CD4-positive, alpha-beta T cell treated with Interleukin-2 at 100 ng/mL for 4 hours (primary cell): ENCODE measurements at regions not wholly inside any gene's neighbourhood (a gene's known extent, or its start where the extent isn't known, plus 50 kb on each side); places are given as distances from the start of the nearest gene placed in this dataset.
"Not testable (repeated sequence)": the region's sequence is repeated elsewhere in the genome, so short reads cannot be mapped to it uniquely, and the experiment has no call there.

ENCODE experiments used
- DNase-seq: peaks from one replicate; pipeline ENCODE4 v3.0.0-alpha.2; 2020; ENCODE audit warnings: low spot score

GRCh38 chr17:69672924-69673323, 258.4 kb downstream of the MAP2K6 start:
- no peak for DNase-seq

GRCh38 chr17:69677130-69677529, 262.6 kb downstream of the MAP2K6 start:
- no peak for DNase-seq

DNA sequence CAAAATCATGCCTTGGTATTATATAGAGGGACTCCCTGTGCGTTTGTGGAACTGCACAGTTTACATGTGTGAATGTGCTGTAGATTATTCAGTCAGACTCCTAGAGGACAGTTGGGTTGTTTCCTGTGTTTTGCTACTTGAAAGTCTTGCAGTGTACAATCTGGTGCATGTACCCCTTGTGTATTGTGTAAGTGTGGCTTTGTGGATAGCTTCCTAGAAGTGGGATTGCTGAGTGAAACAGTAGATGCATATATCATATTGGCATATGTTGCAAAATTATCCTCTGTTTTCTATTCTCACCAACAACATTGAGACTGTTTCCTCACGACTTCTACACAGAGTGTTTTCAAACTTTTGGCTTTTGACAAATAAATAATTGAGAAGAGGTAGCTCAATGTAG, 263.7 kb downstream of the MAP2K6 start:
- DNase-seq = no peak

DNA sequence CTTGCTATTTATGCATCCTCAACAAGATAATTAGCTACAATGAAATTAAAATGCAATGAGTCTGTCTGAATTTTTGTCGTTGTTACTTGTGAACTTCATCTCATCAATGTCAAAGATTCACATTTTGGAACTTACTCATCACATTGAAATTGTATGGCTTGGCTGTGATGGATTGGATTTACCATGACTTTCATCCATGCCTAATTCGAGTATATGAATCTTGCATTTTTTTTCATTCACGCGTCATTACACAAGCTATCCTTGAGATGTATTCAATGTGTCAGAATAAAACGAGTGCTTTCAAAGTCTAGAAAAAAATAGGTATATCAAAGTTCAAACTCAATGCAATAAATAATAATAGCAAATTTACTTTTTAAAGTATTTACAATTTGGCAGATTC, 265.3 kb downstream of the MAP2K6 start:
- no peak for DNase-seq

DNA sequence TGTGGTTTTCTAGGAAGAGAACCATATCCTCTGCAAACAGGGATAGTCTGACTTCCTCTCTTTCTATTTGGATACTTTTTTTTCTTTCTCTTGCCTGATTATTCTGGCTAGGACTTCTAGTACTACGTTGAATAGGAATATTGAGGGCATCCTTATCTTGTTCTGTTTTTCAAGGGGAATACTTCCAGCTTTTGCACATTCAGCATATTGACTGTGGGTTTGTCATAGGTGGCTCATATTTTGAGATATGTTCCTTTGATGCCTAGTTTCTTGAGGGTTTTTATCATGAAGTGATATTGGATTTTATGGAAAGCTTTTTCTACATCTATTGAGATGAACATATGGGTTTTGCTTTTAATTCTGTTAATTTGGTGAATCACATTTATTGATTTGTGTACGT, 269.8 kb downstream of the MAP2K6 start:
- DNase-seq = no peak

- not testable (repeated sequence) for DNase-seq
Observed at GRCh38 chr17:69685150-69685549, 270.7 kb downstream of the MAP2K6 start.

DNA sequence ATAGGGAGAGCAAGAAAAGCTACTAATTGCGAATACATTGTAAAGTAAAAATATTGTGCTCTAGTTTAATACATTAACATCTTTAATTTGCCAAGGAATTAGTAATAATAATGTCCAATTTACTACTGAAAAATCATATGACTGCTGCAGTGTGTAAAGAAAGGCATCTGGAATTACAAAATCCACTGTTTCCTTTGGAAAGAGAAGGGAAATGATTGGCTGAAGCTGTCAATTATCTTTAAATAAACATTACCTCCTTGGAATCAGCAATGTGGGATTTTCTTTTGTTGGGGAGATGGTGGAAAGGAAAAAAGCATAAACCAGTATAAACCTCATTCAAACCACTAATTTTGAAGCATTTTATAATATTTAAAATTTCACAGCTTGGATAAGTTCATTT, 276.0 kb downstream of the MAP2K6 start:
- no peak for DNase-seq

GRCh38 chr17:69692171-69692570, 277.7 kb downstream of the MAP2K6 start:
- no peak for DNase-seq

DNA sequence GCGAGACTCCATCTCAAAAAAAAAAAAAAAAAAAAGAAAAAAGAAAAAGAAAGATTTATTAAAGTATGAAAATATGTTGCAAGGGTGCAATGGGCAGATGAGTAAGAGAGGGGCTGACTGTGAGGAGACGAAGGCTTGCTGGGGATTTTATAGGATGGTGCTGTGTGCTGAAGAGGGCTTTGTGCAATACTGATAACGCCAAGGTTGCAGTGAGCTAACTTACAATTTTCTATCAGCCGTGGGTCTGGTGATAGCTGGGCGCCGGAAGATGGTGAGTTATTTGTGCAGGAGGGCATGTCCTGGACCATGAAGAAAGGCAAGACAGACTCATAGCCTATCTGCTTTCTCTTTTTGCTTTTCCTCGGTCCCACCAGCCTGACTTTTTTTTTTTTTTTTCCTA, 281.1 kb downstream of the MAP2K6 start:
- no peak for DNase-seq

DNA sequence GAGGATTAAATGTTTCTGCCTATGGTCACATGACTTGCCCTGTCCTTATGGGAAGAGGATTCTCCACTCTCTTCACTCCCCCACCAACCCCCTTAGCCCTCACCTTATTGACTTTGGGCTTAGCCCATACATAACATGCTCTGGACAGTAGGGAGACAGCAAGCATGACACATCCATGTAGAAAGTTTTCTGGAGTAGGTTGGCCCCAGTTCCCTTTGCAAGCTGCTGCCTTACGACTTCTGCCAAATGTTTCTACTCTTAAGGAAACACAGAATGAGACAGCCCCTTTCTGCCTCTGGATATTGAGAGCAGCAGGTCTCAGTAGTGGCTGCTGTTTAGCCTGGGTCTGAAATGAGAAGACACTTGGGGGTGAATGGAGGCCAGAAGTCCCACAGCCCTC, 282.2 kb downstream of the MAP2K6 start:
- DNase-seq = no peak

GRCh38 chr17:69698352-69698751, 283.9 kb downstream of the MAP2K6 start:
- not testable (repeated sequence) for DNase-seq

- DNase-seq = no peak
Observed at GRCh38 chr17:69702078-69702477, 287.6 kb downstream of the MAP2K6 start.

GRCh38 chr17:69703751-69704150, 289.3 kb downstream of the MAP2K6 start:
- no peak for DNase-seq

- no peak for DNase-seq
Observed at GRCh38 chr17:69704935-69705334, 290.4 kb downstream of the MAP2K6 start.

- DNase-seq = no peak
Observed at GRCh38 chr17:69706127-69706526, 291.6 kb downstream of the MAP2K6 start.

- DNase-seq = no peak
Observed at GRCh38 chr17:69709441-69709840, 294.9 kb downstream of the MAP2K6 start.

GRCh38 chr17:69710926-69711325, 296.4 kb downstream of the MAP2K6 start:
- no peak for DNase-seq

GRCh38 chr17:69711541-69711940, 297.0 kb downstream of the MAP2K6 start:
- DNase-seq = no peak

DNA sequence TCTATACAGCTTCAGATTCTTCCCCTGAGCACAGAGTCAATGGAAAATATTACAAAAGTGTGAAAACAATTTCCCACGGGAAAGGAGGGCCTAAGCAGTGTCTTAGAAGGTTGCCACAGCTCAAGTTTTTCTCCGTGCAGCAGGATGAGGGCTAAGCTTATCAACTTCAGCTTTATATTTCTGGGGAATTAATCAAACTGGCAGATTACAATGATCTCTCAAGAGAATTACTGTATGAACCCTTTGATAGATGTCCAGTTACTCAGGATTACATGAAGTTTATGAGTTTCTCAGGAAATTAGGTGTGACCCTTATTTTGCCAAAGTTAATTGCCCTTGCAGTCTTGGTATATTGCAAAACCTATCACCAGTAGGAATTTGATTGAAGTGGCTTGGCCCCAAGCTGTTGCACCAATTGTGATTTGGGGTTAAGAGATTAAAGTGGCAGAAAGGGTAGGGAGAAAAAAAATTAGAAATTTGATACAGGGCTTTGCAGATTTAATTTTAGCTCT, 298.4 kb downstream of the MAP2K6 start:
- DNase-seq = no peak

- no peak for DNase-seq
Observed at GRCh38 chr17:69713815-69714214, 299.3 kb downstream of the MAP2K6 start.

GRCh38 chr17:69714669-69715068, 300.2 kb downstream of the MAP2K6 start:
- DNase-seq = no peak

DNA sequence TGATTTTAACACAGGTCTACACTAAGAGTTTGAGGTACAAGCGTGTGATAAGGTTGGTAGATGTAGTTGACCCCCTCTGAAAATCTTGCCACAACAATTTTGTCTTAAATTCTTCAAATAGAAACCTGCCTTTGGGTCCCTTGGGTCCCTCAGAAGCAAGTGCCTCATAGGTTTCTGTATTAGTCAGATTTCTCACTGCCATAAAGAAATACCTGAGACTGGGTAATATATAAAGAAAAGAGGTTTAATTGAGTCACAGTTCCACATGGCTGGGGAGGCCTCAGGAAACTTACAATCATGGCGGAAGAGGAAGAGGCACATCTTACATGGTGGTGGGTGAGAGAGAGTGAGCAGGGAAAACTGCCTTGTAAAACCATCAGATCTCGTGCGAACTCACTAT, 301.2 kb downstream of the MAP2K6 start:
- no peak for DNase-seq

GRCh38 chr17:69716556-69716955, 302.1 kb downstream of the MAP2K6 start:
- DNase-seq = no peak

DNA sequence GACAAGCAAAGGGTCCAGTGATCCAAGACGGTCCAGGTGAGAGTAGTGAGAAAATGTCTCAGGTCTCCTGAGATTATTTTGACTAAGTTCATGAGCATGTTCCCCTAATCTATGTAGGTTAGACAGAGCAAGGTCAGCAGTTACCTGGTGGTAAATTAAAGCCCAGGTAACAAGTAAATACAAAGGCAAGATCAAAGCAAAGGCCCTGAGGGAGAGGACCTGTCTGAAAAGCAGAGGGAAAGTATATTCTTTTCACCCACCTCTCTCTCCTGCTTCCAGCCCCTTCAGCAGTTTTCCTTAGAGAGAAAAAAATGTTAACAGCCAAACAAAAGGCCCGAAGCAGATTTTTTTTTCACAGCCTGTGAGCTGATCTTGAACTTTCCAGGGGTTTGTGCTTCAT, 302.7 kb downstream of the MAP2K6 start:
- no peak for DNase-seq

DNA sequence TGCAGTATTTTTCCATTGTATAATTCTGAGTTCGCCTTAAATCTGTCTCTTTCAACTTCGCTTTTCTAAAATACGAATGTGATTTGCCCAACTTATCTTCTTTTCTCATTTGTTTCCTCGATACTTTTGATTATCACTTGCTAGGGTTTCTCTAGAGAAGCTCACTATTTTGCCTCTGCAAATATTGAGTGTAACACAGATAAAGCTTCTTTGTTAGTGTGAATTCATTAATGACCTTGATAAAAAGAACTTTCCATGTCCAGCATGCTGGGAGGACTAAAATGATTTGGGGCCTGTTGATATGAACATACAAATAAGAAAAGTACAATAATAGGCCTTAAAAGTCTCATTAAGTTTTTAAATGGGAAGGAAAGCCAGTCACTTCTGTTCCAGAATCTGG, 303.3 kb downstream of the MAP2K6 start:
- DNase-seq = no peak
